ENCODE measurements at regions not wholly inside any gene's neighbourhood (a gene's known extent, or its start where the extent isn't known, plus 50 kb on each side); places are given as distances from the start of the nearest gene placed in this dataset.

- H3K27ac ChIP-seq: no peak overlapping the region
- H3K4me3 ChIP-seq: no peak overlapping the region
- intact Hi-C loops (cut with DNase I): no loop called here
- TF ChIP-seq, protein P1, sequence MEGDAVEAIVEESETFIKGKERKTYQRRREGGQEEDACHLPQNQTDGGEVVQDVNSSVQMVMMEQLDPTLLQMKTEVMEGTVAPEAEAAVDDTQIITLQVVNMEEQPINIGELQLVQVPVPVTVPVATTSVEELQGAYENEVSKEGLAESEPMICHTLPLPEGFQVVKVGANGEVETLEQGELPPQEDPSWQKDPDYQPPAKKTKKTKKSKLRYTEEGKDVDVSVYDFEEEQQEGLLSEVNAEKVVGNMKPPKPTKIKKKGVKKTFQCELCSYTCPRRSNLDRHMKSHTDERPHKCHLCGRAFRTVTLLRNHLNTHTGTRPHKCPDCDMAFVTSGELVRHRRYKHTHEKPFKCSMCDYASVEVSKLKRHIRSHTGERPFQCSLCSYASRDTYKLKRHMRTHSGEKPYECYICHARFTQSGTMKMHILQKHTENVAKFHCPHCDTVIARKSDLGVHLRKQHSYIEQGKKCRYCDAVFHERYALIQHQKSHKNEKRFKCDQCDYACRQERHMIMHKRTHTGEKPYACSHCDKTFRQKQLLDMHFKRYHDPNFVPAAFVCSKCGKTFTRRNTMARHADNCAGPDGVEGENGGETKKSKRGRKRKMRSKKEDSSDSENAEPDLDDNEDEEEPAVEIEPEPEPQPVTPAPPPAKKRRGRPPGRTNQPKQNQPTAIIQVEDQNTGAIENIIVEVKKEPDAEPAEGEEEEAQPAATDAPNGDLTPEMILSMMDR (IDR thresholded peaks at IDR 0.05): no peak
- no peaks in the 10 kb centered on the region for H3K27me3 ChIP-seq
- DNase-seq: peak in 1 of 4 donors; percentile 73
- H3K36me3 ChIP-seq: no peaks in the 10 kb centered on the region
- no peaks in the 10 kb centered on the region for H3K4me1 ChIP-seq
- H3K9me3 ChIP-seq: no peaks in the 10 kb centered on the region
- no peak for ATAC-seq
Measured at GRCh38 chr21:43355266-43355924, 71.5 kb downstream of the SIK1 start.

DNA sequence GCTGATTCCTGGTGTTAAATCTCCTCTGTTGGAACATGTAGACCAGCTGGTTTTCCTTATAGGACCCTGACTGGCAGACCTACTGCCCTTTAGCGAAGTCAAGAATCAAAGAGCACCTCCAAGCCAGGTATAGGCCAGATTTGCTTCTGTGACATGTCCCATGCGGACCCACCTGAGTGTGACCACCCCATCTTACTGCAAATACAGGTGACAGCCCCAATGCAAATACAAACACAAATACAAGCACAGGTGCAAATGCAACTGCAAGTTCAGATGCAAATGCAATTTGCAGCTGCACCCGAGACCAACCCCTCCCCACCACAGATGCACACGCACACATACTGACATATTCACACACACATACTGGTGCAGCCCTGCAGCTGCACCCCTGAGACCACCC, 72.3 kb downstream of the SIK1 start:
- TF ChIP-seq, protein P1 (IDR thresholded peaks at IDR 0.05): no peak
- ATAC-seq: no peak
- Histone ChIP-seq H3K27me3 (no peaks in the 10 kb centered on the region), H3K36me3 (no peaks in the 10 kb centered on the region), H3K9me3 (no peaks in the 10 kb centered on the region), H3K4me1 (no peaks in the 10 kb centered on the region), H3K4me3 (no peak overlapping the region), H3K27ac (no peak overlapping the region)
- no peak for DNase-seq
- intact Hi-C loops (cut with DNase I): no loop called here

- no peaks in the 10 kb centered on the region for H3K27me3 ChIP-seq
- H3K9me3 ChIP-seq: no peaks in the 10 kb centered on the region
- H3K4me1 ChIP-seq: peaks cover 0 to 4% of the 10 kb centered on the region in 2 donors
- H3K36me3 ChIP-seq: no peaks in the 10 kb centered on the region
- H3K4me3 ChIP-seq: no peak overlapping the region
- no peak for ATAC-seq
- DNase-seq: no peak
- TF ChIP-seq, protein P1 (IDR thresholded peaks at IDR 0.05): no peak
- intact Hi-C loops (cut with DNase I): no loop called here
- no peak overlapping the region for H3K27ac ChIP-seq
Measured at GRCh38 chr21:43354026-43354420, 72.9 kb downstream of the SIK1 start.

DNA sequence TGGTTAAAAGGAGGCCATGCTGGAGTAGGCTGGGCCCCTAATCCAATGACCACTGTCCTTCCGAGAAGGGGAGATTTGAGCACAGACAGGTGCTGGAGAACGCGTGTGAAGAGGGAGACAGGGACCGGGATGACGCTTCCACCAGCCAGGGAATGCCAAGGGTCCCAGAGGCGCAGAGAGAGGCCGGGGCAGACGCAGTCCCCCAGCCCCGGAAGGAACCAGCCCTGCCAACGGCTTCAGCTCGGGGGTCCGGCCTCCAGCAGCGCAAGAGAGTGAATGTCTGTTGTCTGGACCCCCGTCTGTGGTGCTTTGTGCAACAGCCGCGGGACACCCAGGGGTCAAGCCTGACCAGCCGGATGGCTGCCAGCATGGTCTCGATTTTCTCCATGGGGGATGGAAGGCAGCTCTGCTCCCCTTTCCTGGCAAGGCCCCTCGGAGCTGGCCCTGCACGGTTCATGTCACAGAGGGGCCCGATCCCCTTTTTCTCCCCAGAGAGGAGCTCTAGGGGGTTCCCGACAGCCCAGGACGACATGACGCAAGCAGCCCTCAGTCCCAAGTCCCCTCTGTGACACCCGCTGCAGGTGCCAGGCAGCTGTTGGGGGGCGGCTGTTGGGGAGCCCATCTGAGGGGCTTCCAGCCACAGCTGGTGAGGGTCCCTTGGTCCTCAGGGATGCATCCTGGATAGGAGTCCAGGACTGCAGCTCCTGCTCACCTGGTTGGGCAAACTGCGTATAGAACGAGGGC, 73.5 kb downstream of the SIK1 start:
- no peak for ATAC-seq
- TF ChIP-seq, protein P1 (IDR thresholded peaks at IDR 0.05): no peak
- intact Hi-C loops (cut with DNase I): no loop called here
- H3K27ac ChIP-seq: no peak overlapping the region
- no peaks in the 10 kb centered on the region for H3K27me3 ChIP-seq
- no peak overlapping the region for H3K4me3 ChIP-seq
- no peaks in the 10 kb centered on the region for H3K36me3 ChIP-seq
- no peaks in the 10 kb centered on the region for H3K9me3 ChIP-seq
- DNase-seq: no peak
- peaks cover 2 to 9% of the 10 kb centered on the region in 2 donors for H3K4me1 ChIP-seq

GRCh38 chr21:43352568-43353281, 74.2 kb downstream of the SIK1 start:
- H3K27ac ChIP-seq: no peak overlapping the region
- peaks cover 4 to 16% of the 10 kb centered on the region in 2 donors for H3K4me1 ChIP-seq
- H3K9me3 ChIP-seq: no peaks in the 10 kb centered on the region
- intact Hi-C loops (cut with DNase I): no loop called here
- H3K36me3 ChIP-seq: no peaks in the 10 kb centered on the region
- no peak for DNase-seq
- no peaks in the 10 kb centered on the region for H3K27me3 ChIP-seq
- TF ChIP-seq, protein P1 (IDR thresholded peaks at IDR 0.05): no peak
- ATAC-seq: no peak
- no peak overlapping the region for H3K4me3 ChIP-seq

Measured in left lung (tissue), 4 donors.